Caco-2 (cell line): ENCODE measurements at regions not wholly inside any gene's neighbourhood (a gene's known extent, or its start where the extent isn't known, plus 50 kb on each side); places are given as distances from the start of the nearest gene placed in this dataset.

Experiments used
- BruUV-seq: library from RNA; stranded (reverse); fragments of 400-500 nt; replicated peaks from 2 replicates; lab custom pipeline; 2021; lab: Mats Ljungman, UMichigan
- CTCF ChIA-PET: fragments of 300-600 bp; sonication (Branson Sonifier 250); formaldehyde crosslinking; loops from one replicate; lab custom pipeline; 2022; ENCODE audit warnings: antibody characterized with exemption; lab: Charles Lee
- POLR2A ChIA-PET: fragments of 300-600 bp; sonication (Branson Sonifier 250); formaldehyde crosslinking; loops from one replicate; lab custom pipeline; 2022; ENCODE audit warnings: antibody characterized with exemption; lab: Charles Lee
- DNase-seq, 2 experiments: peaks; one replicate each; pipeline versions ENCODE4 v3.0.0 to v3.0.0-alpha.2; 2020 to 2022
- H3K27me3 ChIP-seq: replicated peaks from 2 replicates; pipeline ENCODE4 v1.6.0; 2011; ENCODE audit warnings: low read length; ENCODE audit not compliant: control insufficient read depth, insufficient read depth
- H3K36me3 ChIP-seq: 2 replicates; pipeline ENCODE4 v1.5.1; 2011; ENCODE audit warnings: low read length; ENCODE audit not compliant: control insufficient read depth, insufficient read depth
- H3K4me1 ChIP-seq: fragments of 250-450 bp; sonication (Bioruptor Pico); 2 replicates; pipeline ENCODE4 v1.5.1; 2020; ENCODE audit warnings: mild to moderate bottlenecking
- H3K4me3 ChIP-seq: 2 replicates; pipeline ENCODE4 v1.5.1; 2011; ENCODE audit warnings: low read depth, mild to moderate bottlenecking, control low read depth, low read length
- H3K9me3 ChIP-seq: fragments of 250-450 bp; sonication (Bioruptor Pico); 2 replicates; pipeline ENCODE4 v1.5.1; 2020; ENCODE audit warnings: mild to moderate bottlenecking, moderate library complexity
- H3K27ac Mint-ChIP-seq: one replicate; pipeline ENCODE4 v1.8.0; 2022; ENCODE audit warnings: mixed read lengths; ENCODE audit not compliant: unreplicated experiment
- H3K27me3 Mint-ChIP-seq: one replicate; pipeline ENCODE4 v1.8.0; 2022; ENCODE audit warnings: mixed read lengths; ENCODE audit not compliant: insufficient read depth, unreplicated experiment
- H3K36me3 Mint-ChIP-seq: one replicate; pipeline ENCODE4 v1.8.0; 2022; ENCODE audit warnings: mild to moderate bottlenecking, mixed read lengths; ENCODE audit not compliant: insufficient read depth, unreplicated experiment
- H3K4me1 Mint-ChIP-seq: one replicate; pipeline ENCODE4 v1.8.0; 2022; ENCODE audit warnings: low read depth, mixed read lengths; ENCODE audit not compliant: unreplicated experiment
- H3K4me3 Mint-ChIP-seq: one replicate; pipeline ENCODE4 v1.8.0; 2022; ENCODE audit warnings: mild to moderate bottlenecking, moderate library complexity, mixed read lengths; ENCODE audit not compliant: unreplicated experiment
- H3K9me3 Mint-ChIP-seq: one replicate; pipeline ENCODE4 v1.8.0; 2022; ENCODE audit warnings: mixed read lengths; ENCODE audit not compliant: unreplicated experiment
- CTCF ChIP-seq, 2 experiments: fragments of 200-600 bp in 1 of 2; IDR thresholded peaks; 1 replicate in 1 of 2; 2 replicates in 1 of 2; pipeline versions ENCODE4 v1.5.1 to v1.8.0; 2011 to 2022; ENCODE audit warnings: antibody characterized with exemption in 1 of 2, control low read depth in 1 of 2, inconsistent platforms in 1 of 2, low read depth in 1 of 2, low read length in 1 of 2, mild to moderate bottlenecking in 1 of 2, moderate library complexity in 1 of 2; ENCODE audit not compliant: insufficient read depth in 1 of 2, severe bottlenecking in 1 of 2, unreplicated experiment in 1 of 2
- intact Hi-C: fragments of 100-400 bp; cut with micrococcal nuclease; formaldehyde crosslinking; loops from one replicate; pipeline ENCODE4 v1.10.0; 2022; ENCODE audit not compliant: unreplicated experiment

GRCh38 chr12:103036581-103037214, 79.2 kb downstream of the ASCL1 start:
- Histone ChIP-seq H3K9me3 (no peaks in the 10 kb centered on the region), H3K27me3 (no peaks in the 10 kb centered on the region), H3K4me3 (no peak overlapping the region), H3K4me1 (no peaks in the 10 kb centered on the region), H3K36me3 (no peaks in the 10 kb centered on the region)
- intact Hi-C loops, result no loop called here
- CTCF ChIA-PET, result interaction anchor here (0.6 kb wide), 1 partner anchor 131 kb away, joined by 4 read pairs; no protein-coding TSS in a partner anchor
- BruUV-seq, result no TSS peak
- no peak for DNase-seq
- POLR2A ChIA-PET, result no interaction called here
- Mint-ChIP-seq H3K4me3 (no peak overlapping the region), H3K9me3 (no peaks in the 10 kb centered on the region), H3K36me3 (peaks cover 8% of the 10 kb centered on the region), H3K4me1 (no peaks in the 10 kb centered on the region), H3K27ac (no peak overlapping the region), H3K27me3 (peaks cover 2% of the 10 kb centered on the region)
- no peak for TF ChIP-seq CTCF (IDR thresholded peaks at IDR 0.05; ENCODE audit: insufficient read depth in 1 of 2, low read depth in 1 of 2, low read length in 1 of 2, severe bottlenecking in 1 of 2, unreplicated experiment in 1 of 2)

- ChIA-PET POLR2A (no interaction called here), CTCF (no interaction called here)
- Mint-ChIP-seq H3K36me3 (peaks cover 8% of the 10 kb centered on the region), H3K27me3 (peaks cover 6% of the 10 kb centered on the region), H3K27ac (no peak overlapping the region), H3K9me3 (peaks cover 1% of the 10 kb centered on the region), H3K4me1 (no peaks in the 10 kb centered on the region), H3K4me3 (no peak overlapping the region)
- H3K9me3 ChIP-seq, result no peaks in the 10 kb centered on the region
- no peaks in the 10 kb centered on the region for H3K36me3 ChIP-seq
- H3K4me1 ChIP-seq, result no peaks in the 10 kb centered on the region
- no peak overlapping the region for H3K4me3 ChIP-seq
- intact Hi-C loops, result no loop called here
- no peaks in the 10 kb centered on the region for H3K27me3 ChIP-seq
- no peak for DNase-seq
- no peak for TF ChIP-seq CTCF (IDR thresholded peaks at IDR 0.05; ENCODE audit: insufficient read depth in 1 of 2, low read depth in 1 of 2, low read length in 1 of 2, severe bottlenecking in 1 of 2, unreplicated experiment in 1 of 2)
- no TSS peak for BruUV-seq
These were observed 86.3 kb downstream of the ASCL1 start for GRCh38 chr12:103043531-103044486.

DNA sequence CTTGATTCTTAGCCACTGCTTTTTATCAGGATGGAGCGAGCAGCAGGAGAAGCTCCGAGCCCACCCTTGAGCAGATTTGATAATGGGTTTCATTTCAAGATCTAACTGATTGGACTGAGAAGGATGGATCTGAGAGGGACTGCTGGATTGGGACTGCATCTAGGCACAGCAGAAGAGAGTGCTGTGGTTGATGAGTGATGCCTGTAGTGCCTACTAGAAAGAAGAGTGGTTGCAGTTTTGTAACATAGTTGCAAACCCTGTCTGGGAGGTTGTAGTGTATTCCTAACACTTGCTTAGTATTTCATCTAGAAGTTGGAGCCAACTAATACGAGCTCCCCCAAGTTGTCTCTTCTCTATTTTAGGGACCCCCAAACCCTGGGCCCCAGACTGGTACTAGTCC, 88.7 kb downstream of the ASCL1 start:
- Mint-ChIP-seq H3K36me3 (no peaks in the 10 kb centered on the region), H3K27ac (no peak overlapping the region), H3K27me3 (peaks cover 11% of the 10 kb centered on the region), H3K4me3 (no peak overlapping the region), H3K4me1 (no peaks in the 10 kb centered on the region), H3K9me3 (peaks cover 10% of the 10 kb centered on the region)
- no peaks in the 10 kb centered on the region for H3K27me3 ChIP-seq
- H3K36me3 ChIP-seq, result no peaks in the 10 kb centered on the region
- TF ChIP-seq CTCF (IDR thresholded peaks at IDR 0.05; ENCODE audit: insufficient read depth in 1 of 2, low read depth in 1 of 2, low read length in 1 of 2, severe bottlenecking in 1 of 2, unreplicated experiment in 1 of 2), result no peak
- intact Hi-C loops, result no loop called here
- no peaks in the 10 kb centered on the region for H3K4me1 ChIP-seq
- CTCF ChIA-PET, result no interaction called here
- BruUV-seq, result no TSS peak
- no peak overlapping the region for H3K4me3 ChIP-seq
- no peak for DNase-seq
- POLR2A ChIA-PET, result no interaction called here
- H3K9me3 ChIP-seq, result no peaks in the 10 kb centered on the region
